WTC11 (cell line): ENCODE measurements at regions not wholly inside any gene's neighbourhood (a gene's known extent, or its start where the extent isn't known, plus 50 kb on each side); places are given as distances from the start of the nearest gene placed in this dataset.

Experiments
- CREB1 ChIP-seq: sonication (generic); formaldehyde crosslinking; IDR thresholded peaks from 2 replicates; pipeline ENCODE4 v1.8.0; 2023; ENCODE audit warnings: mild to moderate bottlenecking, missing genetic modification reagents
- TEAD4 ChIP-seq: sonication (generic); formaldehyde crosslinking; IDR thresholded peaks from 2 replicates; pipeline ENCODE4 v1.8.0; 2022; ENCODE audit warnings: mild to moderate bottlenecking, missing genetic modification reagents
- ZNF281 ChIP-seq: sonication (generic); formaldehyde crosslinking; IDR thresholded peaks from 2 replicates; pipeline ENCODE4 v1.8.0; 2023; ENCODE audit warnings: mild to moderate bottlenecking, missing genetic modification reagents
- ZNF416 ChIP-seq: fragments of 250-450 bp; sonication (Bioruptor Pico); IDR thresholded peaks from 2 replicates; pipeline ENCODE4 v1.9.0; 2021; ENCODE audit warnings: mild to moderate bottlenecking, inconsistent platforms
- ZNF512 ChIP-seq: sonication (generic); formaldehyde crosslinking; IDR thresholded peaks from 2 replicates; pipeline ENCODE4 v1.8.1; 2022; ENCODE audit warnings: missing genetic modification reagents, borderline replicate concordance
- TF ChIP-seq, protein P1 (sequence below): sonication (generic); formaldehyde crosslinking; IDR thresholded peaks from 2 replicates; pipeline ENCODE4 v1.8.1; 2022; ENCODE audit warnings: low read depth, missing genetic modification reagents, borderline replicate concordance
- TF ChIP-seq, protein P2 (sequence below): fragments of 200-600 bp; IDR thresholded peaks from 2 replicates; pipeline ENCODE4 v1.8.0; 2022; ENCODE audit warnings: antibody characterized with exemption

DNA sequence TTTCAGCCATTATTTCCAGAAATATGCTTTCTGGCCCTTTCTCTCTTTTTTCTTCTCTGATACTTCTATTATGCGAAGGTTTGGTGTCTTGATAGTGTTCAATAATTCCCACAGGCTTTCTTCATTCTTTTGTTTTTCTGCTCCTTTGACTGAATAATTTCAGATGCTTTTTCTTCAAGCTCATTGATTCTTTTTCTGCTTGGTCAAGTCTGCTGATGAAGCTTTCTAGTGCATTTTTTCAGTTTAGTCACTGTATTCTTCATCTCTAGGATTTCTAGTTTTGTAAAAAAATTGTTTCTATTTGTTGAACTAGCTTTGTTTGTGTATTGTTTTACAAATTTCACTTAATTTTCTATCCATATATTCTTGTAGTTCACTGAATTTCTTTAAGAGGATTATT is 304.0 kb upstream of the TARS1 start:
- TF ChIP-seq TEAD4 (CRISPR knock-in tag) (no peak), ZNF512 (CRISPR knock-in tag) (no peak), CREB1 (no peak), ZNF416 (CRISPR knock-in tag) (no peak), ZNF281 (no peak)
- TF ChIP-seq, protein P1, sequence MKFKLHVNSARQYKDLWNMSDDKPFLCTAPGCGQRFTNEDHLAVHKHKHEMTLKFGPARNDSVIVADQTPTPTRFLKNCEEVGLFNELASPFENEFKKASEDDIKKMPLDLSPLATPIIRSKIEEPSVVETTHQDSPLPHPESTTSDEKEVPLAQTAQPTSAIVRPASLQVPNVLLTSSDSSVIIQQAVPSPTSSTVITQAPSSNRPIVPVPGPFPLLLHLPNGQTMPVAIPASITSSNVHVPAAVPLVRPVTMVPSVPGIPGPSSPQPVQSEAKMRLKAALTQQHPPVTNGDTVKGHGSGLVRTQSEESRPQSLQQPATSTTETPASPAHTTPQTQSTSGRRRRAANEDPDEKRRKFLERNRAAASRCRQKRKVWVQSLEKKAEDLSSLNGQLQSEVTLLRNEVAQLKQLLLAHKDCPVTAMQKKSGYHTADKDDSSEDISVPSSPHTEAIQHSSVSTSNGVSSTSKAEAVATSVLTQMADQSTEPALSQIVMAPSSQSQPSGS (CRISPR knock-in tag), result no peak
- TF ChIP-seq, protein P2, sequence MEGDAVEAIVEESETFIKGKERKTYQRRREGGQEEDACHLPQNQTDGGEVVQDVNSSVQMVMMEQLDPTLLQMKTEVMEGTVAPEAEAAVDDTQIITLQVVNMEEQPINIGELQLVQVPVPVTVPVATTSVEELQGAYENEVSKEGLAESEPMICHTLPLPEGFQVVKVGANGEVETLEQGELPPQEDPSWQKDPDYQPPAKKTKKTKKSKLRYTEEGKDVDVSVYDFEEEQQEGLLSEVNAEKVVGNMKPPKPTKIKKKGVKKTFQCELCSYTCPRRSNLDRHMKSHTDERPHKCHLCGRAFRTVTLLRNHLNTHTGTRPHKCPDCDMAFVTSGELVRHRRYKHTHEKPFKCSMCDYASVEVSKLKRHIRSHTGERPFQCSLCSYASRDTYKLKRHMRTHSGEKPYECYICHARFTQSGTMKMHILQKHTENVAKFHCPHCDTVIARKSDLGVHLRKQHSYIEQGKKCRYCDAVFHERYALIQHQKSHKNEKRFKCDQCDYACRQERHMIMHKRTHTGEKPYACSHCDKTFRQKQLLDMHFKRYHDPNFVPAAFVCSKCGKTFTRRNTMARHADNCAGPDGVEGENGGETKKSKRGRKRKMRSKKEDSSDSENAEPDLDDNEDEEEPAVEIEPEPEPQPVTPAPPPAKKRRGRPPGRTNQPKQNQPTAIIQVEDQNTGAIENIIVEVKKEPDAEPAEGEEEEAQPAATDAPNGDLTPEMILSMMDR, result no peak
